GM12892 (cell line): ENCODE measurements at regions not wholly inside any gene's neighbourhood (a gene's known extent, or its start where the extent isn't known, plus 50 kb on each side); places are given as distances from the start of the nearest gene placed in this dataset.

ENCODE experiments used
- POLR2A ChIP-seq: IDR thresholded peaks from 2 replicates; pipeline ENCODE4 v1.6.1; 2011; ENCODE audit warnings: low read depth, low read length, control low read depth
- POLR2AphosphoS5 ChIP-seq: IDR thresholded peaks from 2 replicates; pipeline ENCODE4 v1.6.1; 2011; ENCODE audit warnings: low read depth, low read length, control low read depth
- TAF1 ChIP-seq: IDR thresholded peaks from 2 replicates; pipeline ENCODE4 v1.6.1; 2011; ENCODE audit warnings: low read depth, mild to moderate bottlenecking, control low read depth, low read length, borderline replicate concordance

GRCh38 chr3:176275538-176275937 lies 921.7 kb downstream of the TBL1XR1 start:
- TF ChIP-seq POLR2A = no peak
- TF ChIP-seq POLR2AphosphoS5 = no peak
- no peak for TF ChIP-seq TAF1
